HepG2 (cell line): ENCODE measurements at regions not wholly inside any gene's neighbourhood (a gene's known extent, or its start where the extent isn't known, plus 50 kb on each side); places are given as distances from the start of the nearest gene placed in this dataset.

Experiments
- ATAC-seq: fragments of 200-7000 bp; cut with Tn5 transposase; 3 replicates; pipeline ENCODE4 v1.9.1; 2020; ENCODE audit warnings: mild to moderate bottlenecking, moderate library complexity
- BruUV-seq: library from RNA; stranded (reverse); fragments of 400-500 nt; replicated peaks from 2 replicates; lab custom pipeline; 2021; lab: Mats Ljungman, UMichigan
- CTCF ChIA-PET: fragments of 300-600 bp; formaldehyde crosslinking; extraction: SDS; loops from one replicate; lab custom pipeline; 2021; ENCODE audit warnings: low total read pairs, inconsistent platforms, low intra/inter-chr PET ratio; lab: Yijun Ruan, JAX
- POLR2A ChIA-PET: fragments of 350-600 bp; sonication (Branson Sonifier 250); formaldehyde crosslinking; loops from one replicate; lab custom pipeline; 2020; ENCODE audit warnings: antibody characterized with exemption, inconsistent platforms; lab: Yijun Ruan, JAX
- DNase-seq: peaks from one replicate; pipeline ENCODE4 v3.0.0-alpha.2; 2015; ENCODE audit warnings: low spot score
- FAIRE-seq: peaks from 3 replicates; lab custom pipeline; 2011; peaks lifted over from hg19 to GRCh38; lab: Jason Lieb, UNC
- H2AFZ ChIP-seq: one replicate; pipeline ENCODE4 v1.6.1; 2011; ENCODE audit warnings: low read length, inconsistent platforms
- H3K27ac ChIP-seq: fragments of 300-600 bp; 3 replicates; pipeline ENCODE4 v1.8.0; 2011; ENCODE audit warnings: mixed run types, mild to moderate bottlenecking, mixed read lengths, low read length, inconsistent platforms; ENCODE audit not compliant: insufficient read depth; ENCODE audit errors: extremely low read length
- H3K27me3 ChIP-seq, 2 experiments: fragments of 200-600 bp in 1 of 2; 2 replicates in 1 of 2; 3 replicates in 1 of 2; pipeline versions ENCODE4 v1.6.0 to v1.8.0; 2011; ENCODE audit warnings: low read length in 2 of 2, mild to moderate bottlenecking in 2 of 2, moderate library complexity in 2 of 2, inconsistent platforms in 1 of 2; ENCODE audit not compliant: insufficient read depth in 2 of 2, control insufficient read depth in 1 of 2
- H3K36me3 ChIP-seq, 2 experiments: fragments of 200-600 bp in 1 of 2; replicated peaks in 1 of 2; 2 replicates in 1 of 2; 3 replicates in 1 of 2; pipeline versions ENCODE4 v1.5.1 to v1.8.0; 2011; ENCODE audit warnings: low read length in 2 of 2, inconsistent platforms in 1 of 2; ENCODE audit not compliant: insufficient read depth in 2 of 2, control insufficient read depth in 1 of 2
- H3K4me1 ChIP-seq: 2 replicates; pipeline ENCODE4 v1.5.1; 2012; ENCODE audit warnings: low read length, inconsistent platforms; ENCODE audit not compliant: insufficient read depth
- H3K4me2 ChIP-seq: 2 replicates; pipeline ENCODE4 v1.6.0; 2011; ENCODE audit warnings: low read depth, low read length, inconsistent platforms
- H3K4me3 ChIP-seq, 3 experiments: fragments of 200-600 bp in 1 of 3; sonication (generic), shearing (Covaris generic) in 1 of 3; replicated peaks in 1 of 3; 2 replicates each; pipeline ENCODE4 v1.5.1; 2011 to 2016; ENCODE audit warnings: low read length in 3 of 3, inconsistent platforms in 2 of 3, low read depth in 2 of 3, mild to moderate bottlenecking in 2 of 3, control low read depth in 1 of 3, mixed read lengths in 1 of 3; ENCODE audit not compliant: insufficient read depth in 1 of 3
- H3K79me2 ChIP-seq: one replicate; pipeline ENCODE4 v1.6.1; 2011; ENCODE audit warnings: low read length, inconsistent platforms; ENCODE audit not compliant: insufficient read depth
- H3K9ac ChIP-seq: 2 replicates; pipeline ENCODE4 v1.6.0; 2011; ENCODE audit warnings: mild to moderate bottlenecking, low read depth, low read length, inconsistent platforms; ENCODE audit not compliant: insufficient read depth
- H3K9me3 ChIP-seq: 2 replicates; pipeline ENCODE4 v1.5.1; 2012; ENCODE audit warnings: mild to moderate bottlenecking, low read length
- H4K20me1 ChIP-seq: 2 replicates; pipeline ENCODE4 v1.6.0; 2011; ENCODE audit warnings: inconsistent platforms, mild to moderate bottlenecking, low read length, moderate library complexity; ENCODE audit not compliant: insufficient read depth
- ATF7 ChIP-seq, 2 experiments: fragments of 450-650 bp in 1 of 2; sonication (generic) in 1 of 2; formaldehyde crosslinking in 1 of 2; IDR thresholded peaks; 2 replicates each; pipeline versions ENCODE4 v1.4.0 to v1.6.1; 2016 to 2020; ENCODE audit warnings: antibody characterized with exemption in 1 of 2, mild to moderate bottlenecking in 1 of 2, missing genetic modification reagents in 1 of 2
- FOXA1 ChIP-seq, 2 experiments: fragments of 450-650 bp in 1 of 2; sonication (generic) in 1 of 2; formaldehyde crosslinking in 1 of 2; IDR thresholded peaks; 2 replicates each; pipeline versions ENCODE4 v1.4.0 to v1.6.1; 2016 to 2020; ENCODE audit warnings: missing genetic modification reagents in 1 of 2
- HDAC1 ChIP-seq: sonication (generic); formaldehyde crosslinking; IDR thresholded peaks from 2 replicates; pipeline ENCODE4 v1.5.1; 2020; ENCODE audit warnings: mild to moderate bottlenecking, missing genetic modification reagents
- HMG20A ChIP-seq: IDR thresholded peaks from 2 replicates; pipeline ENCODE4 v1.6.1; 2016; ENCODE audit warnings: borderline replicate concordance
- IKZF4 ChIP-seq: sonication (generic); formaldehyde crosslinking; IDR thresholded peaks from 2 replicates; pipeline ENCODE4 v1.5.1; 2020; ENCODE audit warnings: borderline replicate concordance, mild to moderate bottlenecking, low read depth, missing genetic modification reagents; ENCODE audit errors: not compliant biosample characterization
- JDP2 ChIP-seq: sonication (generic); formaldehyde crosslinking; IDR thresholded peaks from 2 replicates; pipeline ENCODE4 v1.8.1; 2022; ENCODE audit warnings: missing genetic modification reagents, borderline replicate concordance
- KAT2B ChIP-seq: fragments of 150-350 bp; IDR thresholded peaks from 2 replicates; pipeline ENCODE4 v1.6.1; 2014; ENCODE audit warnings: low read depth, low read length, borderline replicate concordance
- KLF11 ChIP-seq: IDR thresholded peaks from 2 replicates; pipeline ENCODE4 v1.6.1; 2016; ENCODE audit warnings: missing compliant biosample characterization
- PAF1 ChIP-seq: IDR thresholded peaks from 2 replicates; pipeline ENCODE4 v1.6.1; 2016; ENCODE audit warnings: missing genetic modification reagents, missing compliant biosample characterization
- SETDB1 ChIP-seq: sonication (generic); formaldehyde crosslinking; IDR thresholded peaks from 2 replicates; pipeline ENCODE4 v1.5.1; 2020; ENCODE audit warnings: missing genetic modification reagents, mild to moderate bottlenecking, borderline replicate concordance
- TBL1XR1 ChIP-seq: fragments of 150-350 bp; IDR thresholded peaks from 2 replicates; pipeline ENCODE4 v1.6.1; 2014; ENCODE audit warnings: borderline replicate concordance, low read length; ENCODE audit not compliant: partially characterized antibody
- TRIM24 ChIP-seq: sonication (generic); formaldehyde crosslinking; IDR thresholded peaks from 2 replicates; pipeline ENCODE4 v1.8.0; 2022; ENCODE audit warnings: mild to moderate bottlenecking, missing genetic modification reagents
- ZNF263 ChIP-seq: sonication (generic); formaldehyde crosslinking; IDR thresholded peaks from 2 replicates; pipeline ENCODE4 v1.4.0; 2020; ENCODE audit warnings: missing genetic modification reagents
- ZNF337 ChIP-seq: sonication (generic); formaldehyde crosslinking; IDR thresholded peaks from 2 replicates; pipeline ENCODE4 v1.5.1; 2020; ENCODE audit warnings: missing genetic modification reagents, low read depth, mild to moderate bottlenecking, borderline replicate concordance
- ZNF33A ChIP-seq: sonication (generic); formaldehyde crosslinking; IDR thresholded peaks from 2 replicates; pipeline ENCODE4 v1.5.1; 2020; ENCODE audit warnings: missing genetic modification reagents, mild to moderate bottlenecking, moderate library complexity, borderline replicate concordance
- WGBS: methylation state at CpG from one replicate; pipeline ENCODE4 v1.1.6; 2017; ENCODE audit warnings: low lambda C conversion rate; 5-methylcytosine and 5-hydroxymethylcytosine counted together
- in situ Hi-C: cut with HindIII; loops from 2 replicates; pipeline ENCODE4 v1.10.0; 2017; ENCODE audit warnings: low pct_unique_long_range_greater_than_20kb; ENCODE audit not compliant: extremely low pct_ligation_motif_present
- intact Hi-C: fragments of 100-400 bp; cut with micrococcal nuclease; formaldehyde crosslinking; loops from one replicate; pipeline ENCODE4 v1.10.0; 2022; ENCODE audit not compliant: unreplicated experiment
- TF ChIP-seq, protein P1 (sequence below): IDR thresholded peaks from 2 replicates; pipeline ENCODE4 v1.6.1; 2016; ENCODE audit warnings: missing genetic modification reagents, missing compliant biosample characterization
- TF ChIP-seq, protein P2 (sequence below): sonication (generic); formaldehyde crosslinking; IDR thresholded peaks from 2 replicates; pipeline ENCODE4 v1.4.0; 2020; ENCODE audit warnings: missing genetic modification reagents

- Histone ChIP-seq H3K27me3 (no peaks in the 10 kb centered on the region), H3K27ac (no peak overlapping the region), H3K36me3 (no peaks in the 10 kb centered on the region)
- intact Hi-C loops (no loop called here), in situ Hi-C loops (loop anchor here (25.0 kb wide), 1 partner anchor 1410 kb away; no protein-coding TSS in a partner anchor)
- no peak for FAIRE-seq
- no peak for TF ChIP-seq ZNF337 (CRISPR knock-in tag)
- TF ChIP-seq KAT2B, result no peak
- no peak for TF ChIP-seq HDAC1 (CRISPR knock-in tag)
- TF ChIP-seq, protein P1, sequence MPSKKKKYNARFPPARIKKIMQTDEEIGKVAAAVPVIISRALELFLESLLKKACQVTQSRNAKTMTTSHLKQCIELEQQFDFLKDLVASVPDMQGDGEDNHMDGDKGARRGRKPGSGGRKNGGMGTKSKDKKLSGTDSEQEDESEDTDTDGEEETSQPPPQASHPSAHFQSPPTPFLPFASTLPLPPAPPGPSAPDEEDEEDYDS, result no peak
- TF ChIP-seq SETDB1 (CRISPR knock-in tag), result no peak
- TF ChIP-seq TBL1XR1, result no peak
- TF ChIP-seq ZNF263, result no peak
- TF ChIP-seq JDP2 (CRISPR knock-in tag), result no peak
- TF ChIP-seq KLF11 (CRISPR knock-in tag), result no peak
- TF ChIP-seq, protein P2, sequence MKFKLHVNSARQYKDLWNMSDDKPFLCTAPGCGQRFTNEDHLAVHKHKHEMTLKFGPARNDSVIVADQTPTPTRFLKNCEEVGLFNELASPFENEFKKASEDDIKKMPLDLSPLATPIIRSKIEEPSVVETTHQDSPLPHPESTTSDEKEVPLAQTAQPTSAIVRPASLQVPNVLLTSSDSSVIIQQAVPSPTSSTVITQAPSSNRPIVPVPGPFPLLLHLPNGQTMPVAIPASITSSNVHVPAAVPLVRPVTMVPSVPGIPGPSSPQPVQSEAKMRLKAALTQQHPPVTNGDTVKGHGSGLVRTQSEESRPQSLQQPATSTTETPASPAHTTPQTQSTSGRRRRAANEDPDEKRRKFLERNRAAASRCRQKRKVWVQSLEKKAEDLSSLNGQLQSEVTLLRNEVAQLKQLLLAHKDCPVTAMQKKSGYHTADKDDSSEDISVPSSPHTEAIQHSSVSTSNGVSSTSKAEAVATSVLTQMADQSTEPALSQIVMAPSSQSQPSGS (CRISPR knock-in tag), result no peak
- no peak for TF ChIP-seq IKZF4 (CRISPR knock-in tag)
- no peak for TF ChIP-seq PAF1
- TF ChIP-seq TRIM24, result no peak
- TF ChIP-seq HMG20A (CRISPR knock-in tag), result no peak
- no peak for TF ChIP-seq FOXA1 (IDR thresholded peaks at IDR 0.05)
- TF ChIP-seq FOXA1 (CRISPR knock-in tag; IDR thresholded peaks at IDR 0.05), result no peak
- TF ChIP-seq ATF7 (IDR thresholded peaks at IDR 0.05), result no peak
- no peak for TF ChIP-seq ATF7 (CRISPR knock-in tag; IDR thresholded peaks at IDR 0.05)
- no peak for TF ChIP-seq ZNF33A (CRISPR knock-in tag)
- TF ChIP-seq, all 625 proteins: peak for 0
- H3K9me3 ChIP-seq, result no peaks in the 10 kb centered on the region
- DNase-seq (no peak), ATAC-seq (no peak)
- no peaks in the 10 kb centered on the region for H3K79me2 ChIP-seq
- H2AFZ ChIP-seq, result no peak overlapping the region
- no peak overlapping the region for H3K4me3 ChIP-seq
- H4K20me1 ChIP-seq, result no peaks in the 10 kb centered on the region
- CTCF ChIA-PET, result no interaction called here
- no peak overlapping the region for H3K9ac ChIP-seq
- POLR2A ChIA-PET, result no interaction called here
- no peaks in the 10 kb centered on the region for H3K4me1 ChIP-seq
- BruUV-seq, result no TSS peak
- no peak overlapping the region for H3K4me2 ChIP-seq
- 3% methylated on average over 3 of the region's 3 CpGs for WGBS
Observed at GRCh38 chr5:99102073-99102697, 173.4 kb upstream of the CHD1 start.
